SJSA1 (cell line): ENCODE measurements at regions not wholly inside any gene's neighbourhood (a gene's known extent, or its start where the extent isn't known, plus 50 kb on each side); places are given as distances from the start of the nearest gene placed in this dataset.
"Not testable (repeated sequence)": the region's sequence is repeated elsewhere in the genome, so short reads cannot be mapped to it uniquely, and the experiment has no call there.

ENCODE experiments used
- DNase-seq, 2 experiments: peaks; one replicate each; pipeline ENCODE4 v3.0.0-alpha.2; 2015 to 2020; ENCODE audit warnings: low spot score in 2 of 2, low read depth in 1 of 2
- H3K27ac ChIP-seq: fragments of 250-450 bp; sonication (Bioruptor Pico); 2 replicates; pipeline ENCODE4 v1.5.1; 2020; ENCODE audit warnings: mild to moderate bottlenecking, moderate library complexity
- H3K27me3 ChIP-seq: fragments of 250-450 bp; sonication (Bioruptor Pico); replicated peaks from 2 replicates; pipeline ENCODE4 v1.5.1; 2020; ENCODE audit warnings: mild to moderate bottlenecking, moderate library complexity
- H3K36me3 ChIP-seq: fragments of 250-450 bp; sonication (Bioruptor Pico); 2 replicates; pipeline ENCODE4 v1.5.1; 2020; ENCODE audit warnings: mild to moderate bottlenecking
- H3K4me1 ChIP-seq: fragments of 250-450 bp; sonication (Bioruptor Pico); replicated peaks from 2 replicates; pipeline ENCODE4 v1.6.1; 2021; ENCODE audit warnings: mild to moderate bottlenecking
- H3K4me3 ChIP-seq: fragments of 250-450 bp; sonication (Bioruptor Pico); 2 replicates; pipeline ENCODE4 v1.5.1; 2020; ENCODE audit warnings: mild to moderate bottlenecking
- H3K9me3 ChIP-seq: fragments of 250-450 bp; sonication (Bioruptor Pico); replicated peaks from 2 replicates; pipeline ENCODE4 v1.5.1; 2020; ENCODE audit warnings: mild to moderate bottlenecking

DNA sequence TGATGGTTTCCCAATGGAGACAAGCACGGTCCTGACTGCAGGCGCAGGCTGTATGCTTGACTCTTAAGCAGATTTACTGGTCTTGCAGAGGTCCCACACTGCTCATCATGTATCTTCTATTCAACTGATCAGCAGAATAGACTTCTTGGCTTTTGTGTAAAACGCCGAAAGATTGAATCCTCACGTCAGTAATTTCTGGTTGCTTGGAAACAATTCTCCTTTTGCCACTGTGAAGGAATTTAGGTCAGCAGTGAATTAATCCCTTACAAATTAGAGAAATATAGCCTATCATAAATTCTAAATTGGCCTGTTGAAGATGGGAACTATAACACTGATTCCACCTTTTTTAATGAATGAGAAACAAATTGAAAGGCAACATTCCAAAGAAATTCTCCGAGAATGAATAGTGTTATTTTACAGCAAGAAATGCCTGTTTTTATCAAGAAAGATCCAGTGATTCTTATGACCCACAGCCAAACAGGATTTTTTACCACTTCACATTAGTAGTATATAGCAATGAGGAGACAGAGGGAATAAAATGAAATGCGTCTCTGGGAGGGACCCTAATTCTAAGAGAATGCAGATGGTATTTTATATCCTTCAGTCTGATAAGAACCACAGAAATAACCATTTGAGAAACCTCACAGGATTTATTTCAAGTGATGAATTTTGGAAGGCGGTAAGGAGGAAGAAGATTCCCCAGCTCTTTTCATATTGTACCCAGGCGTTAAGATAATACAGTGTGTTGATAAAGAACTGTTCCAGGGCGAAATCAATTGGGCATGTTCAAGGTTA, 362.5 kb downstream of the RAB38 start:
- DNase-seq, result no peak
- no peaks in the 10 kb centered on the region for H3K9me3 ChIP-seq
- H3K36me3 ChIP-seq, result no peaks in the 10 kb centered on the region
- no peak overlapping the region for H3K4me3 ChIP-seq
- H3K27me3 ChIP-seq, result no peaks in the 10 kb centered on the region
- H3K27ac ChIP-seq, result no peak overlapping the region
- no peaks in the 10 kb centered on the region for H3K4me1 ChIP-seq

DNA sequence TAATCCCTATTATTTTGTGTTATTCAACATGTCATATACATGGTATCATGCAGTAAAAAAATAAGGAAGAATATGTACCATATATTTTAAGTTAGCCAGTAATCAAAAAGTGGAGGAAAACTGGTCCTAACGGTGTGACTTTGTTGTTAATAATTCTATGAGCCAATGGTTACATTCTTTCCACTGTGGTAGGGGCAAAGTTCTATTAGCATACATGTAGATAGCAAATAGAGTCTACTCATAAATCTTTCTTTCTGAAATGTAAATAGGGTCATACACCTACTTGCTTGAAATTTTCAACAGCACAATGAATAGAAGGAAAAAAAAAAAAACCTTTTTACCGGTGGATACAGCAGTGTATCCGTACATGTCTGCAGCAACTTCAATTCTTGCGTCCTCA, 364.8 kb downstream of the RAB38 start:
- Histone ChIP-seq H3K27me3 (no peaks in the 10 kb centered on the region), H3K27ac (no peak overlapping the region), H3K9me3 (no peaks in the 10 kb centered on the region), H3K4me1 (no peaks in the 10 kb centered on the region), H3K4me3 (no peak overlapping the region), H3K36me3 (no peaks in the 10 kb centered on the region)
- no peak for DNase-seq

DNA sequence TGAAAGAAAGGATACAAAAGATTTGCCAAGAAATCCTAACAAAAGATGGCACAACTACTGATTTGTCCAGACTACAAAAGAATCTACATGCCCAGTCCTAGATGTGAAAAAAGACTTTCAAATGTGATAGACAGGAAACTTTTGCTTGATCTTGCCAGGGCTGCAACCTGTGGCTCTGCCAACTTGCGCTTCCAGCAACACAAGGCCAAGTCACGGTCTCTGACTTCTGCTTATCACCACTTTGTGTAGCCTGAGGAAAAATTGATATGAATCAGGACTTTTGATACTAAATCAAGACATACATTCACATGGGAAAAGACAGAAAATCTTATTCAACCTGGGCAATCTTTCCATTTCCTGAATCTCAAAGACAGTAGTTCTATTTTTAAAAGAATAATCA, 366.0 kb downstream of the RAB38 start:
- Histone ChIP-seq H3K9me3 (no peaks in the 10 kb centered on the region), H3K4me3 (no peak overlapping the region), H3K27ac (no peak overlapping the region), H3K4me1 (no peaks in the 10 kb centered on the region), H3K27me3 (no peaks in the 10 kb centered on the region), H3K36me3 (no peaks in the 10 kb centered on the region)
- no peak for DNase-seq

DNA sequence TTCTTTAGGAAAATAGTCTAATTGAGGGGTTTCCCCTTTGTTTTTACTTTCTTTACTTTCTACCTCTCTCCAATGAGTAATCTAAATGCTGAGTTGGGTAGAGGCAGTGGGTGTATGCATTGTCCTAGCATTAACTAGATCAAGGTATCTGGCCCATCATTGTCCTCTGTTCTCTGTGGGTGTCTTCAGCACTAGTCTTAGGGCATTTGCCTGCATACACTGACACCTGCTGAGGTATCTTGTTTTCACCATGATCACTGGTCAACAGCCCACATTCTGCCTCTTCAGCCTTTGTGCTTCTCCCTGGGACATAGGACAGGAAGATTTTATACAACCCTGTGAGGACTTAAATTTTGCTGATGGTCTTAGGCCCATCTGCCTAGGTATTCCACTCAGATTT, 371.1 kb downstream of the RAB38 start:
- no peak overlapping the region for H3K27ac ChIP-seq
- H3K4me1 ChIP-seq, result no peaks in the 10 kb centered on the region
- no peaks in the 10 kb centered on the region for H3K9me3 ChIP-seq
- no peaks in the 10 kb centered on the region for H3K27me3 ChIP-seq
- no peak for DNase-seq
- H3K4me3 ChIP-seq, result no peak overlapping the region
- H3K36me3 ChIP-seq, result no peaks in the 10 kb centered on the region

DNA sequence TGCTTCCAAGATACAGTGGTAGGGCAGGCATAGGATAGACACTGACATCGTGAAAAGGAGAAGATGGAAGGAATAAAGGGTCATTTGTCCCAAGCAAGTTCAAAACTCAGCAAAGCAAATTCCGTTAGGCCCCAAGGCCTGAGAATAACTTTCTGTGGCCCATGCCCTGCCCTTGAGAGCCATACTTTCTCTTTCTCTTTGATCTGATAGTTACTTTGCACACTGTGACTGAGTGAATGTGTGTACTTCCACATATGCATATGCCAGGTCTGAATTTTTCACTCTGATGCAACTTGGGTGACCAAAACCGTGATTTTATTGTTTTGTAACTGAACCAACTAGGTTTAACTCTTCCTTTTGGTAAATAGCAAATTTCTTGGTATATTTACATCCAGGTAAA, 371.5 kb downstream of the RAB38 start:
- H3K9me3 ChIP-seq, result no peaks in the 10 kb centered on the region
- H3K4me1 ChIP-seq, result no peaks in the 10 kb centered on the region
- DNase-seq, result no peak
- H3K4me3 ChIP-seq, result no peak overlapping the region
- no peaks in the 10 kb centered on the region for H3K36me3 ChIP-seq
- no peak overlapping the region for H3K27ac ChIP-seq
- no peaks in the 10 kb centered on the region for H3K27me3 ChIP-seq

DNA sequence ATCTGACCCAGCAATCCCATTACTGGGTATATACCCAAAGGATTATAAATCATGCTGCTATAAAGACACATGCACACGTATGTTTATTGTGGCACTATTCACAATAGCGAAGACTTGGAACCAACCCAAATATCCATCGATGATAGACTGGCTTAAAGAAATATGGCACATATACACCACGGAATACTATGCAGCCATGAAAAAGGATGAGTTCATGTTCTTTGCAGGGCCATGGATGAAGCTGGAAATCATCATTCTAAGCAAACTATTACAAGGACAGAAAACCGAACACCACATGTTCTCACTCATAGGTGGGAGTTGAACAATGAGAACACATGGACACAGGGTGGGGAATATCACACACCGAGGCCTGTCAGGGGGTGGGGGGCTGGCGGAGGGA, 390.4 kb downstream of the RAB38 start:
- not testable (repeated sequence) for H3K27me3 ChIP-seq, H3K4me1 ChIP-seq, DNase-seq, H3K27ac ChIP-seq, H3K4me3 ChIP-seq, H3K9me3 ChIP-seq, H3K36me3 ChIP-seq

DNA sequence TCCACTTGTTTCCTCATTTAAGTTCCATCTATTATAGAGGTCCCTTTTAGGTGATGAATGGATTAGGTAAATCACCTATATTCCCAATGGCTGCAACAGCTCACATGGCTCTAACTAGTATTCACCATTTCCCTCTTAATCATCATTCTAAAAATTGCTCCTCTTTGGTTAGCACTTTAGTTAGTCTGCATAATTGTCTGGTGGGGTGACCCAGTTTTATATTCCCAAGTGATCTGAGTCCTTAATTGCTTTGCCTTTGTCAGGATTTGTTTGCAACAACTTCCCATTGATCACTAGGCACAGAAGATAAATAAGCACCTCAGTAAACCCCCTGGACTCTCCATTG, 395.2 kb downstream of the RAB38 start:
- Histone ChIP-seq H3K9me3 (no peaks in the 10 kb centered on the region), H3K4me3 (no peak overlapping the region), H3K36me3 (no peaks in the 10 kb centered on the region), H3K4me1 (no peaks in the 10 kb centered on the region), H3K27ac (no peak overlapping the region), H3K27me3 (no peaks in the 10 kb centered on the region)
- DNase-seq, result no peak

DNA sequence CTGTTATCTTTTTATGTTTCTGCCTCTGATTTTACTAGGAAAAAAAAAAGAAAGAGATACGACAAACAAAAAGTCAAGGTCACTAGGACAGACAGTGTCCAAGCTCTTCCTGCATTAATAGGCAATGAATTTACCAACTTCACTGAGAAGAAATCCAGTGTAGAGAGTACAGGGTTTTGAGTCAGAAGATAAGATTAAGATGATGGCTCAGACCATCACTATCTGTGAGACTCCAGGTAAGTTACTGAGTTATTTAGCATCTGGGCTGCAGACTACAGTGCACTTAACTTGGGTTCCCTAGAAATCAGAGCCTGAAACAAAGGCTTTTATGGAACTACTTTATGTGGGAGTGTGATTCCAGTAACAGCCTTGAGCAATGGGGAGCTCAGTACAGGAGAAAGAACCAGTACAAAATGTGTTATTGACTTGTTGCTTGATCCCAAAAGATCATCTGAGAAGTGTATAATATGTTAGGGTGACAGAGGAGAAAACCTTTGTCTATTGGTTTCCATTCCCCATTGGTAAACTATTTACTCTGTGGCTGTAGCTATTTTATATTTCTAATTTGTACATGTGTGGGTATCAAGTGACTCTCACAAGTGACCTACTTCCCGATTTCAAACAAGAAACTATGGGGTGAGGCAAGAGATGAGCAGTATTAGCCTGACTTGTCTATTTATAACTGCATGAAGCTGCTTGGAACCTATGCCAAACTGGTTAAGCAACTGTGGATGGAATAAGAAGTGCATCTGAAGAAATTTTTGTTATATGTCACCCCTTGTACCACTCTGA, 395.8 kb downstream of the RAB38 start:
- H3K9me3 ChIP-seq, result no peaks in the 10 kb centered on the region
- H3K4me1 ChIP-seq, result no peaks in the 10 kb centered on the region
- H3K36me3 ChIP-seq, result no peaks in the 10 kb centered on the region
- H3K27ac ChIP-seq, result no peak overlapping the region
- no peaks in the 10 kb centered on the region for H3K27me3 ChIP-seq
- DNase-seq, result no peak
- no peak overlapping the region for H3K4me3 ChIP-seq

DNA sequence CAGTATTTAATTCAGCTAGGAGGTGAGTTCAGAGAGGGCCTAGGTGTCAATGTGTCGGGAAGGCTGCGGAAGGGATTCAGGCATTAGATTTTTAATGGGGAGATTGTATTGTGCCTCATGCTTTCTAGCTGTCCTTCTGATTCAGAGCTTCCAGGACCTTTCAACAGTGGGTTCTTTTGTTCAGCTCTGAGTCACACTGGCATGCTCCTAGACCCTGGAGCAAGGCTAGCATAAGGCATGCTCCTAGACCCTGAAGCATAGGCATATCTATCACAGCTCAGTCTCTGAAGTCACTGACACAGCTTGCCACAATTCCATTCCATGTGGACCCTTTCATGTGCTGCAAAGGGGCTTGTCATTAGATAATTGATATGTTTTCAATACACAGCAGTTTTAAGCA, 396.9 kb downstream of the RAB38 start:
- DNase-seq, result no peak
- no peaks in the 10 kb centered on the region for H3K9me3 ChIP-seq
- no peak overlapping the region for H3K4me3 ChIP-seq
- H3K36me3 ChIP-seq, result no peaks in the 10 kb centered on the region
- no peak overlapping the region for H3K27ac ChIP-seq
- no peaks in the 10 kb centered on the region for H3K27me3 ChIP-seq
- H3K4me1 ChIP-seq, result no peaks in the 10 kb centered on the region

DNA sequence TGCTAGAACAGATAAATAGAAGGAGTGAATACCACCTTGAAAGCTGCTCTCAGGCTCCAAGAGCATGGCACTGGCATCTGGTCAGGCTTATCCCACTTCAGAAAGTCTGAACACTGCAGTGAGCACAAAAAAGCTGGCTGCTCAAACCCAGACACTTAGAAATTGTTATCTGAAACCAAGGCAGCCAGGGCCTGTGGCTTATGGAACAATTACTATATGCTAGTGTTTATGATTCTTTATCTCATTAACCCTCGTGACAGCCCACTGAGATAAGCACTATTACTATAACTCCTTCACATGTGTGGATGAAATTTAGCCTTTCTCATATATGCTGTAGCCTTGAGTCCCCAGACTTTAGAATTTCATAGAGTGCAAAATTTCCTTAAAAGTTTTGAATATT, 400.2 kb downstream of the RAB38 start:
- DNase-seq, result no peak
- Histone ChIP-seq H3K27ac (no peak overlapping the region), H3K36me3 (no peaks in the 10 kb centered on the region), H3K9me3 (no peaks in the 10 kb centered on the region), H3K4me3 (no peak overlapping the region), H3K4me1 (no peaks in the 10 kb centered on the region), H3K27me3 (no peaks in the 10 kb centered on the region)

DNA sequence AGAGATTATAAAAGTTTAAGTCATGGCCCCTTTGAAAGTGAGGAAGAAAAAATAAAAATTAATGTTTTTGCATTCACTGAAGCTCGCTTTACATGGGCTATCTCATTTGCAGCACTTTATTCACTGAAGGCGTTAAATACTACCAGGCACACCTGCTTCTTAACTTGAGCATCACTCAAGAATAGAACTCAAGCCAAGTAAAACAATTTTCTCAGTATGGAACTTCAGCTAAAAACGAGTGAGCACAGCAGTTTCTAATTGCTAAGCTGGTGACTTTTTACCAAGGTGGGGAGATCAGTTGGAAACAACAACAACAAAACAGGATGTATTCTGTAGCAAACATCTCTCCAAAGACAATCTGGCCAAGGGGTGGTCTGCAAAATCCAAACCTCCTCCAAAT, 405.6 kb downstream of the RAB38 start:
- no peak for DNase-seq
- H3K4me3 ChIP-seq, result no peak overlapping the region
- no peaks in the 10 kb centered on the region for H3K36me3 ChIP-seq
- no peaks in the 10 kb centered on the region for H3K4me1 ChIP-seq
- H3K27ac ChIP-seq, result no peak overlapping the region
- no peaks in the 10 kb centered on the region for H3K27me3 ChIP-seq
- H3K9me3 ChIP-seq, result no peaks in the 10 kb centered on the region

DNA sequence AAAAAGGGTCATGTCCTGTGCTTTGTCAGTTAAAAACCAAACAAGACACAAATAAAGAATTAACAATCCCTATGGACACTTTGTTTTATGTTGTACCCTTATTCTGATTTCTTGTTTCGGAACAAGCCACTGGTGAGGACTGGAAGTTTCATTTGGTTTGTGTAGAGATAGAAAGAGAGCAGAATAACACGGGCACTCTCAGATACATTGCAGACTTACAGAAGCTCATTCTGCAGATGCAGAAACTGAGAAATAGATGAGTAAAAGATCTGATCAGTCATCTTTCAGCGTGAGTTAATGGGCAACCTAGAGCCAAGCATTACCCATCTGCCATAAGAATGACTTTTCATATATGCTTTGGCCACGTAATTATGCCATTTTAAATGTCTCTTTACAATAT, 407.6 kb downstream of the RAB38 start:
- no peak overlapping the region for H3K27ac ChIP-seq
- no peaks in the 10 kb centered on the region for H3K27me3 ChIP-seq
- DNase-seq, result no peak
- H3K4me1 ChIP-seq, result no peaks in the 10 kb centered on the region
- H3K4me3 ChIP-seq, result no peak overlapping the region
- no peaks in the 10 kb centered on the region for H3K36me3 ChIP-seq
- no peaks in the 10 kb centered on the region for H3K9me3 ChIP-seq

DNA sequence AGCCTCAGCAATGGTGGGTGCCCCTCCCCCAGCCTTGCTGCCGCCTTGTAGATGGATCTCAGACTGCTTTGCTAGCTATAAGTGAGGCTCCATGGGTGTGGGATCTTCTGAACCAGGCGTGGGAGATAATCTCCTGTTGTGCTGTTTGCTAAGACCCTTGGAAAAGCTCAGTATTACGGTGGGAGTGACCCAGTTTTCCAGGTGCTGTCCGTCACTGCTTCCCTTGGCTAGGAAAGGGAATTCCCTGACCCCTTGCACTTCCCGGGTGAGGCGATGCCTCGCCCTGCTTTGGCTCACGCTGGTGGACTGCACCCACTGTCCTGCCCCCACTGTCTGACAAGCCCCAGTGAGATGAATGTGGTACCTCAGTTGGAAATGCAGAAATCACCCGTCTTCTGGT, 411.2 kb downstream of the RAB38 start:
- not testable (repeated sequence) for H3K4me1 ChIP-seq, H3K27me3 ChIP-seq, H3K9me3 ChIP-seq, H3K27ac ChIP-seq, H3K36me3 ChIP-seq, DNase-seq, H3K4me3 ChIP-seq

DNA sequence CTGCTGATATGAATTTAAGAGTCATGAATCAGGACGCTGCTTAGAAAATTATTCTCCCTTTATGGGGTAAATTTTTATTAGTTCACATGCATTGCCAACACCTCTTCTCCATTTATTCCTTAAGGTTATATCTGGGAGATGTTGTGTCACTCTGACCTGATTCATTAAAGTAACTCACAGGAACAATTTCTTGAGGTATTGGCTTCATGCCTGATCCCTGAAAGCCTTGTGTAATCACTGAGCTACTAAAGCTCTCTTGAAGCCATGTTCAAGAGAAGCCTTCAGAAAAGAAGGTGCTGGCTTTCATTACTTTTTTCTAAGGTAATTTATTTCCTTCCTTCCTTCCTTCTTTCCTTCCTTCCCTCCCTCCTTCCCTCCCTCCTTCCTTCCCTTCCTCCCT, 420.6 kb downstream of the RAB38 start:
- Histone ChIP-seq H3K4me1 (no peaks in the 10 kb centered on the region), H3K36me3 (no peaks in the 10 kb centered on the region), H3K4me3 (no peak overlapping the region), H3K9me3 (no peaks in the 10 kb centered on the region), H3K27ac (no peak overlapping the region), H3K27me3 (no peaks in the 10 kb centered on the region)
- no peak for DNase-seq

DNA sequence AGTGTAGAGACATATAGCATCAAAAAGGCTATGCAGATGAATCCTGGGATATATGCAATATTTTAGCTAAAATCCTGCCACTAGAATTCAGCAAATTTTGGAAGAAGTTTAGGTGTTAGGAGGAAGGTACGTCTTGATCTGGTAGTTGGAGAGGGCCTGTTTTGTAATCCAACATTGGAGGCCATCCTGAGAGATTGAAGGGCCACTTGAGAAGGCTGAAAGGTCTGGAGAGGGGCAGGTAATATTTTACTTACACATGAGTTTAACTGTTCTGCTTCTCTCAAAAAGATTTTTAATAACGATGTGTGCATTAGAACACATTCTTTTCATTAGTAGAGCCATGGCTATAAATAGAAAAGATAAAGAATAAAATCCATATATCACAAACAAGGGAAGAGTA, 422.1 kb downstream of the RAB38 start:
- DNase-seq, result no peak

More for the DNA sequence above, 422.1 kb downstream of the RAB38 start:
- no peaks in the 10 kb centered on the region for H3K27me3 ChIP-seq
- H3K4me3 ChIP-seq, result no peak overlapping the region
- H3K9me3 ChIP-seq, result no peaks in the 10 kb centered on the region
- no peak overlapping the region for H3K27ac ChIP-seq
- no peaks in the 10 kb centered on the region for H3K36me3 ChIP-seq
- no peaks in the 10 kb centered on the region for H3K4me1 ChIP-seq
